ENCODE measurements at regions not wholly inside any gene's neighbourhood (a gene's known extent, or its start where the extent isn't known, plus 50 kb on each side); places are given as distances from the start of the nearest gene placed in this dataset.

GRCh38 chr2:22692746-22693145 lies 692.2 kb upstream of the KLHL29 start (continued):
- TF ChIP-seq USF1 (CRISPR knock-in tag; IDR thresholded peaks at IDR 0.05) (no peak), E2F4 (CRISPR knock-in tag; IDR thresholded peaks at IDR 0.05; ENCODE audit: borderline replicate concordance, low read depth) (no peak), ATF2 (CRISPR knock-in tag; IDR thresholded peaks at IDR 0.05; ENCODE audit: borderline replicate concordance, low read depth) (no peak), ZNF317 (CRISPR knock-in tag; IDR thresholded peaks at IDR 0.05; ENCODE audit: borderline replicate concordance, low read depth) (no peak)

GRCh38 chr2:22694300-22694699 lies 690.7 kb upstream of the KLHL29 start:
- Mint-ChIP-seq H3K36me3 (no peaks in the 10 kb centered on the region), H3K4me3 (no peak overlapping the region), H3K27me3 (ENCODE audit: low read depth) (peaks cover 36% of the 10 kb centered on the region), H3K4me1 (peaks cover 20% of the 10 kb centered on the region), H3K9me3 (no peaks in the 10 kb centered on the region), H3K27ac (no peak overlapping the region)
- ChIA-PET CTCF (no interaction called here), POLR2A (interaction anchor here (0.5 kb wide), 1 partner anchor 86 kb away, joined by 3 read pairs; no protein-coding TSS in a partner anchor)
- DNase-seq (ENCODE audit: low spot score) (no peak), ATAC-seq (peak; percentile 11)
- TF ChIP-seq STAT6 (CRISPR knock-in tag; conservative IDR thresholded peaks at IDR 0.05; ENCODE audit: low read depth) (no peak), PRRX2 (CRISPR knock-in tag; IDR thresholded peaks at IDR 0.05) (no peak), ZBTB43 (CRISPR knock-in tag; IDR thresholded peaks at IDR 0.05) (no peak), NFE2L1 (CRISPR knock-in tag; IDR thresholded peaks at IDR 0.05) (no peak), CBFB (CRISPR knock-in tag; IDR thresholded peaks at IDR 0.05; ENCODE audit: low read depth) (no peak), ZNF263 (CRISPR knock-in tag; IDR thresholded peaks at IDR 0.05; ENCODE audit: low read depth) (no peak), ZNF281 (CRISPR knock-in tag; IDR thresholded peaks at IDR 0.05) (no peak), ATF2 (CRISPR knock-in tag; IDR thresholded peaks at IDR 0.05; ENCODE audit: borderline replicate concordance, low read depth) (no peak), USF1 (CRISPR knock-in tag; IDR thresholded peaks at IDR 0.05) (no peak), ZNF121 (CRISPR knock-in tag; IDR thresholded peaks at IDR 0.05) (no peak), ZNF512 (CRISPR knock-in tag; IDR thresholded peaks at IDR 0.05; ENCODE audit: borderline replicate concordance) (no peak), NFATC4 (CRISPR knock-in tag; IDR thresholded peaks at IDR 0.05) (no peak), GRHL2 (CRISPR knock-in tag; IDR thresholded peaks at IDR 0.05; ENCODE audit: insufficient replicate concordance, severe bottlenecking) (no peak), JUN (CRISPR knock-in tag; IDR thresholded peaks at IDR 0.05) (no peak)

Measured in WTC11 (cell line).